Upper lobe of left lung (tissue), 6 donors: ENCODE measurements at regions not wholly inside any gene's neighbourhood (a gene's known extent, or its start where the extent isn't known, plus 50 kb on each side); places are given as distances from the start of the nearest gene placed in this dataset.
A peak's percentile ranks its signal among the peaks of the same experiment; 100 is the strongest.

Source experiments
- ATAC-seq, 2 donors: fragments of 200-7000 bp; cut with Tn5 transposase; one replicate each; pipeline ENCODE4 v1.9.1; 2022; ENCODE audit warnings: mild to moderate bottlenecking in 2 of 2, moderate library complexity in 2 of 2; ENCODE audit not compliant: low FRiP score in 2 of 2
- DNase-seq, 2 donors: peaks; one replicate each; pipeline ENCODE4 v3.0.0-alpha.2; 2019 to 2020
- H3K27ac ChIP-seq, 4 donors: fragments of 200-600 bp; sonication (generic); one replicate each; pipeline ENCODE4 v1.5.1; 2016 to 2019
- H3K27me3 ChIP-seq, 4 donors: fragments of 200-600 bp; sonication (generic); one replicate each; pipeline ENCODE4 v1.5.1; 2017 to 2019
- H3K36me3 ChIP-seq, 4 donors: fragments of 200-600 bp; sonication (generic); one replicate each; pipeline ENCODE4 v1.5.1; 2016 to 2019
- H3K4me1 ChIP-seq, 4 donors: fragments of 200-600 bp; sonication (generic); one replicate each; pipeline ENCODE4 v1.5.1; 2018 to 2019
- H3K4me3 ChIP-seq, 4 donors: fragments of 200-600 bp; sonication (generic); one replicate each; pipeline ENCODE4 v1.5.1; 2017 to 2019; ENCODE audit warnings: mild to moderate bottlenecking in 2 of 4, moderate library complexity in 1 of 4
- H3K9me3 ChIP-seq, 4 donors: fragments of 200-600 bp; sonication (generic); one replicate each; pipeline ENCODE4 v1.5.1; 2018 to 2019
- EP300 ChIP-seq, 4 donors: sonication (generic); formaldehyde crosslinking; IDR thresholded peaks; one replicate each; pipeline ENCODE4 v1.5.1; 2017; ENCODE audit warnings: antibody characterized with exemption in 4 of 4, control low read depth in 2 of 4
- POLR2A ChIP-seq, 4 donors: fragments of 450-650 bp; IDR thresholded peaks; one replicate each; pipeline ENCODE4 v1.5.1; 2016 to 2017; ENCODE audit warnings: antibody characterized with exemption in 4 of 4, mild to moderate bottlenecking in 2 of 4
- POLR2AphosphoS5 ChIP-seq, 2 donors: sonication (generic); formaldehyde crosslinking; IDR thresholded peaks; one replicate each; pipeline ENCODE4 v1.5.1; 2017; ENCODE audit warnings: antibody characterized with exemption in 2 of 2
- WGBS, 2 donors: methylation state at CpG; one replicate each; pipeline ENCODE4 v1.1.5; 2017 to 2018; 5-methylcytosine and 5-hydroxymethylcytosine counted together
- TF ChIP-seq, protein P1 (sequence below), 6 experiments: fragments of 450-650 bp in 4 of 6; fragments of 200-600 bp in 2 of 6; sonication (generic) in 2 of 6; IDR thresholded peaks; one replicate each; pipeline ENCODE4 v1.5.1; 2016 to 2019; ENCODE audit warnings: antibody characterized with exemption in 6 of 6
- donor health status: DM: no; HTN: no; CAD: no; lungs with moderate emphysema.
- donor health status: DM: no; HTN: yes; CAD: no; lungs with severe emphysema.

DNA sequence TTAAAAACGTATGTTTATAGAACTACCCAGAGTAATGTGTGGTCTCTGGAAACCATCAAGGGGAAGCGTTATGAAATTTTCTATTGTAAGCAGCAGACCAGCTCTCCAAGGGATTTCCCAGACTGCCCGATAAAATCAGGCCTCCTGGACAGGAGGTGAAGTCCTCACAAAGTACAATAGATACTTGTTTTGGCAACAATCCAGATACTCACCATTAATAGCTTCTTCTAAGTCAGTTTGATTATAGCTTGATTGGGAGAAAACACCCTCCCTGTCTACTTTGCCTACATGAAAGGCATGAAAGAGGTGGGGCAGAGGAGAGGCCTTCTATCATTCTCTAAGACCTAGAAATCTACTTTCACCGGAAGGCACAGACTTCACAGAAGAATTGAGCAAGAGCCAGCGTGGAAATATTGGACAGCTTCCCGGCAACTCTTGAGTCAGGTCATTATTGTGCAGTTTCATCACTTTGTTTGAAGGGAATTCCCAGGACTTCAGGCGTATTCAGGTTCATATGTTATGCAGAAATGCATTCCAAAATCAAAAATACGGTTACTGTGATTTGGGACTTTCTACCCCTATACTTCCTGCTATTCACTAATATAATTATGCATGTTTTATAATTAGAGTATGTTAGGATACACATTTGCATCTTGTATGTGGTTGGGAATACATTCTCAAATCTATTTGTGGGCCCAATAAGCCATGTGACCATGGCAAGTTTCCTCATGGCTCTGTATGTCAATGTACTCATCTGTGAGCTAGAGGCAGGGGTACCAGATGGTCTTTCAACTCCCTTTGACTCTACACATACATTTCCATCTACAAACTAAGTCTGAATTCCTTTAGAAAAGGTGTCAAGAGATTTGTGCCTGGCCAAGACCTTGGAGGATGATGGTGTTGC is 103.5 kb downstream of the CD47 start:
- H3K4me1 ChIP-seq = peaks cover 29 to 43% (median 34%) of the 10 kb centered on the region in 4 donors
- 11 to 15% methylated on average over 8 of the region's 8 CpGs for WGBS, 2 donors
- peak in 1 of 2 donors; percentile 86 for DNase-seq
- H3K4me3 ChIP-seq = no peak overlapping the region
- H3K9me3 ChIP-seq = no peaks in the 10 kb centered on the region
- H3K36me3 ChIP-seq = no peaks in the 10 kb centered on the region
- ATAC-seq = peak; percentile 68 to 87
- H3K27me3 ChIP-seq = no peaks in the 10 kb centered on the region
- TF ChIP-seq EP300 (IDR thresholded peaks at IDR 0.05) (peak; percentile 21 to 92 (median 74)), POLR2AphosphoS5 (IDR thresholded peaks at IDR 0.05) (peak; percentile 68 to 91), POLR2A (IDR thresholded peaks at IDR 0.05) (no peak)
- TF ChIP-seq, protein P1, sequence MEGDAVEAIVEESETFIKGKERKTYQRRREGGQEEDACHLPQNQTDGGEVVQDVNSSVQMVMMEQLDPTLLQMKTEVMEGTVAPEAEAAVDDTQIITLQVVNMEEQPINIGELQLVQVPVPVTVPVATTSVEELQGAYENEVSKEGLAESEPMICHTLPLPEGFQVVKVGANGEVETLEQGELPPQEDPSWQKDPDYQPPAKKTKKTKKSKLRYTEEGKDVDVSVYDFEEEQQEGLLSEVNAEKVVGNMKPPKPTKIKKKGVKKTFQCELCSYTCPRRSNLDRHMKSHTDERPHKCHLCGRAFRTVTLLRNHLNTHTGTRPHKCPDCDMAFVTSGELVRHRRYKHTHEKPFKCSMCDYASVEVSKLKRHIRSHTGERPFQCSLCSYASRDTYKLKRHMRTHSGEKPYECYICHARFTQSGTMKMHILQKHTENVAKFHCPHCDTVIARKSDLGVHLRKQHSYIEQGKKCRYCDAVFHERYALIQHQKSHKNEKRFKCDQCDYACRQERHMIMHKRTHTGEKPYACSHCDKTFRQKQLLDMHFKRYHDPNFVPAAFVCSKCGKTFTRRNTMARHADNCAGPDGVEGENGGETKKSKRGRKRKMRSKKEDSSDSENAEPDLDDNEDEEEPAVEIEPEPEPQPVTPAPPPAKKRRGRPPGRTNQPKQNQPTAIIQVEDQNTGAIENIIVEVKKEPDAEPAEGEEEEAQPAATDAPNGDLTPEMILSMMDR (IDR thresholded peaks at IDR 0.05) = no peak
- H3K27ac ChIP-seq = peak overlapping the region; percentile 73 to 77 (median 74)

DNA sequence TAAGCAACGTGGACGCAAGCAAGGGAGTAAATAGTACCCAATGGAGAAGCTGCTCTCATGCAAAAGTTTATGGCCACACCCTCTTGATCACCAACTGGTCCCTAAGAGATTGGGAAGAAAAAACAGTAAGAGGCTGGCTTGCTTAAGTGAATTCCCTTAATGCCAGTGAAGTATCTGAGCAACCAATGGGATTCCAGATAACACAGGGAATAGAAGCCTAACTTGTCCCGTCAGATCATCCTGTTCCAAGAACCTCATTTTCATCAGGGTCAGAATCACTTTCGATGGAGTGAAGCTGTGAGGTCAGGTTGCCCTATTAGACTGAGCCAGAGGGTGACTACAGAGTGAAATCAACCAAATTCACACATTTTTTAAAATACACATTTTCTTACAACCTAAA is 104.3 kb downstream of the CD47 start:
- Histone ChIP-seq H3K4me3 (no peak overlapping the region), H3K27ac (peak overlapping the region; percentile 73 to 77 (median 74)), H3K27me3 (no peaks in the 10 kb centered on the region), H3K9me3 (no peaks in the 10 kb centered on the region), H3K4me1 (peaks cover 29 to 49% (median 40%) of the 10 kb centered on the region in 4 donors), H3K36me3 (no peaks in the 10 kb centered on the region)
- WGBS, 2 donors = 55 to 63% methylated on average over 4 of the region's 4 CpGs
- TF ChIP-seq, protein P1 (IDR thresholded peaks at IDR 0.05) = no peak
- TF ChIP-seq POLR2A (IDR thresholded peaks at IDR 0.05) (no peak), EP300 (IDR thresholded peaks at IDR 0.05) (no peak), POLR2AphosphoS5 (IDR thresholded peaks at IDR 0.05) (no peak)
- no peak for DNase-seq
- no peak for ATAC-seq

DNA sequence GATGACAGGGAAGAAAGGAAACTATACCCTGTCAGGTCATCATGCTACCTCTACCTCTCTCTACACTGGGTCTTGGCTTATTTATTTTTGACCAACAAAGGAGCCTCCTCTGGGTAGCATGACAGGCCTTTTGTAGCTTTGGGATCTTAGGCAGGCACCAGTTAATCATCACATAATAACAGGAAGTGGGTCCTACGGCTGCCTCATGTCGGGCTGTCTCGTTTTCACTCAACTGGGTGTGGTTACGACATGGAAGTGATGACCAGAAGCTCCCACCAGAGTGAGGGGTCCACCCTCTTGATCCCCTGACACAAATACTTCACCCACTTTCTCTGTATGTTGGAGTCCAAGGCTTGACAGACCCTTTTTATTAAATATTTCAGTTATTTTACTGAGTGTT is 105.3 kb downstream of the CD47 start:
- H3K36me3 ChIP-seq = no peaks in the 10 kb centered on the region
- 29 to 34% methylated on average over 4 of the region's 4 CpGs for WGBS, 2 donors
- peaks cover 29 to 52% (median 42%) of the 10 kb centered on the region in 4 donors for H3K4me1 ChIP-seq
- no peak for TF ChIP-seq EP300 (IDR thresholded peaks at IDR 0.05)
- DNase-seq (peak in 1 of 2 donors; percentile 44), ATAC-seq (peak in 1 of 2 donors; percentile 8)
- H3K27ac ChIP-seq = no peak overlapping the region
- no peak overlapping the region for H3K4me3 ChIP-seq
- no peaks in the 10 kb centered on the region for H3K9me3 ChIP-seq
- H3K27me3 ChIP-seq = no peaks in the 10 kb centered on the region

DNA sequence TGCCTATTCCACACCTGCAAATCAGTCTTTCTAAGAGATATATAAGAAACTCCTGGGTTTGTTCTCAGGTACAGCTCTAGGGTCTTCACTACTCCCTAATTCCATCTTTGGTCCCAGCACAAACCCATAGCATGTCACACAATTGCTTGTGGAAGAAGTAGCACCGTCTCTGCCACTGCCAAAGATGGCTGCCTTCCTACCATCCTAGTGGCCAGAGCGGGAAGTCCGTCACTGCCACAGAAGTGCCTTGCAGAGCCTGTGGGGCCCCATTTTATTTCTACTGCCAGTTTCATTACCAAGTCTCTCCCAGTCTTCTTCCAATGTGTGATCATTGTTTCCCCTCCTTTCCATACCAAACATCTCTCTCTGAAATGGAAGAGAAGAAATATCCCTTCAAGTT is 107.6 kb downstream of the CD47 start:
- WGBS, 2 donors = 98 to 100% methylated on average over 3 of the region's 3 CpGs
- H3K36me3 ChIP-seq = no peaks in the 10 kb centered on the region
- no peaks in the 10 kb centered on the region for H3K27me3 ChIP-seq
- DNase-seq (no peak), ATAC-seq (no peak)
- TF ChIP-seq POLR2AphosphoS5 (IDR thresholded peaks at IDR 0.05) (no peak), POLR2A (IDR thresholded peaks at IDR 0.05) (no peak), EP300 (IDR thresholded peaks at IDR 0.05) (no peak)
- TF ChIP-seq, protein P1 (IDR thresholded peaks at IDR 0.05) = no peak
- H3K27ac ChIP-seq = no peak overlapping the region
- H3K4me3 ChIP-seq = no peak overlapping the region
- H3K4me1 ChIP-seq = peaks cover 20 to 39% (median 31%) of the 10 kb centered on the region in 4 donors
- no peaks in the 10 kb centered on the region for H3K9me3 ChIP-seq

DNA sequence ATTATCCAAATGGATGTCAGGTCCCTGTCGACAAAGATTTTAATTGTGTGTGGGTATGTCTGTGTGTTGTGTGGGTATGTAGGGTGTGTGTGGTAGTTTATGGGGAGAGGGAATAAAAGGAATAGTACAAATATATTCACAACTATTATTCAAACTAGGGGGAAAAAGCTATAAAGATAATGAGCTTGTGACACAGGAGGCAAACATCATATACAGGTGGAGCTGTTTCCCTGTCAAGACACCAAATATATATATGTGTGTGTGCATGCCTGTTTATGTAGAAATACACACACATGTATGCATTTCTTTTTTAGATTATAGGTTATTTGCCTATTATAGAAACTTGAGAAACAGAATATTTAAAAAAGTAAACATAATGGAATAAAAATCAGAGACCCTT is 108.7 kb downstream of the CD47 start:
- peaks cover 9 to 28% (median 22%) of the 10 kb centered on the region in 4 donors for H3K4me1 ChIP-seq
- no peaks in the 10 kb centered on the region for H3K9me3 ChIP-seq
- H3K36me3 ChIP-seq = no peaks in the 10 kb centered on the region
- ATAC-seq (no peak), DNase-seq (no peak)
- no peak for TF ChIP-seq POLR2AphosphoS5 (IDR thresholded peaks at IDR 0.05)
- TF ChIP-seq, protein P1 (IDR thresholded peaks at IDR 0.05) = no peak
- no peak for TF ChIP-seq POLR2A (IDR thresholded peaks at IDR 0.05)
- 28 to 31% methylated on average over 1 of the region's 1 CpG for WGBS, 2 donors
- H3K27ac ChIP-seq = peak overlapping the region in 1 of 4 donors; percentile 12
- no peak overlapping the region for H3K4me3 ChIP-seq
- no peaks in the 10 kb centered on the region for H3K27me3 ChIP-seq
